ENCODE measurements at regions not wholly inside any gene's neighbourhood (a gene's known extent, or its start where the extent isn't known, plus 50 kb on each side); places are given as distances from the start of the nearest gene placed in this dataset.

GRCh38 chr12:30816742-30817465, 62.2 kb upstream of the CAPRIN2 start:
- no peaks in the 10 kb centered on the region for H3K36me3 ChIP-seq (ENCODE audit: control insufficient read depth, insufficient read depth, low read length)
- no peak overlapping the region for H3K4me3 ChIP-seq (ENCODE audit: low read length)
- no CpG with 5 or more reads among the region's 6 CpGs for WGBS (ENCODE audit: insufficient coverage, low lambda C conversion rate)
- H3K27ac ChIP-seq (ENCODE audit: low read length) = no peak overlapping the region
- peaks cover 6% of the 10 kb centered on the region for H3K27me3 ChIP-seq (ENCODE audit: control insufficient read depth, insufficient read depth, low read length)
- no peak for DNase-seq
- H3K9me3 ChIP-seq (ENCODE audit: control insufficient read depth, low read depth, low read length) = no peaks in the 10 kb centered on the region
- no peaks in the 10 kb centered on the region for H3K4me1 ChIP-seq (ENCODE audit: control insufficient read depth, insufficient read depth, low read length)

- Histone ChIP-seq H3K36me3 (ENCODE audit: control insufficient read depth, insufficient read depth, low read length) (no peaks in the 10 kb centered on the region), H3K4me1 (ENCODE audit: control insufficient read depth, insufficient read depth, low read length) (no peaks in the 10 kb centered on the region), H3K4me3 (ENCODE audit: low read length) (no peak overlapping the region), H3K27me3 (ENCODE audit: control insufficient read depth, insufficient read depth, low read length) (peaks cover 3% of the 10 kb centered on the region), H3K27ac (ENCODE audit: low read length) (no peak overlapping the region), H3K9me3 (ENCODE audit: control insufficient read depth, low read depth, low read length) (no peaks in the 10 kb centered on the region)
- no peak for DNase-seq
Measured at GRCh38 chr12:30814295-30814655, 59.5 kb upstream of the CAPRIN2 start.

- no peaks in the 10 kb centered on the region for H3K36me3 ChIP-seq (ENCODE audit: control insufficient read depth, insufficient read depth, low read length)
- H3K9me3 ChIP-seq (ENCODE audit: control insufficient read depth, low read depth, low read length) = no peaks in the 10 kb centered on the region
- no peak overlapping the region for H3K4me3 ChIP-seq (ENCODE audit: low read length)
- peaks cover 2% of the 10 kb centered on the region for H3K27me3 ChIP-seq (ENCODE audit: control insufficient read depth, insufficient read depth, low read length)
- H3K27ac ChIP-seq (ENCODE audit: low read length) = no peak overlapping the region
- H3K4me1 ChIP-seq (ENCODE audit: control insufficient read depth, insufficient read depth, low read length) = no peaks in the 10 kb centered on the region
- no peak for DNase-seq
- no CpG with 5 or more reads among the region's 3 CpGs for WGBS (ENCODE audit: insufficient coverage, low lambda C conversion rate)
Measured at GRCh38 chr12:30813525-30814294, 59.0 kb upstream of the CAPRIN2 start.

GRCh38 chr12:30811966-30812365, 57.2 kb upstream of the CAPRIN2 start:
- Histone ChIP-seq H3K27ac (ENCODE audit: low read length) (no peak overlapping the region), H3K4me1 (ENCODE audit: control insufficient read depth, insufficient read depth, low read length) (no peaks in the 10 kb centered on the region), H3K9me3 (ENCODE audit: control insufficient read depth, low read depth, low read length) (peaks cover 5% of the 10 kb centered on the region), H3K36me3 (ENCODE audit: control insufficient read depth, insufficient read depth, low read length) (no peaks in the 10 kb centered on the region), H3K27me3 (ENCODE audit: control insufficient read depth, insufficient read depth, low read length) (no peaks in the 10 kb centered on the region), H3K4me3 (ENCODE audit: low read length) (no peak overlapping the region)
- no CpG with 5 or more reads among the region's 4 CpGs for WGBS (ENCODE audit: insufficient coverage, low lambda C conversion rate)
- DNase-seq = no peak

GRCh38 chr12:30810918-30811317, 56.2 kb upstream of the CAPRIN2 start:
- Histone ChIP-seq H3K4me3 (ENCODE audit: low read length) (no peak overlapping the region), H3K9me3 (ENCODE audit: control insufficient read depth, low read depth, low read length) (peaks cover 5% of the 10 kb centered on the region), H3K4me1 (ENCODE audit: control insufficient read depth, insufficient read depth, low read length) (no peaks in the 10 kb centered on the region), H3K27me3 (ENCODE audit: control insufficient read depth, insufficient read depth, low read length) (no peaks in the 10 kb centered on the region), H3K36me3 (ENCODE audit: control insufficient read depth, insufficient read depth, low read length) (no peaks in the 10 kb centered on the region), H3K27ac (ENCODE audit: low read length) (no peak overlapping the region)
- no peak for DNase-seq
- WGBS (ENCODE audit: insufficient coverage, low lambda C conversion rate) = no CpG with 5 or more reads among the region's 2 CpGs

GRCh38 chr12:30807695-30808034, 52.9 kb upstream of the CAPRIN2 start:
- no peak for DNase-seq
- Histone ChIP-seq H3K36me3 (ENCODE audit: control insufficient read depth, insufficient read depth, low read length) (no peaks in the 10 kb centered on the region), H3K27ac (ENCODE audit: low read length) (no peak overlapping the region), H3K27me3 (ENCODE audit: control insufficient read depth, insufficient read depth, low read length) (no peaks in the 10 kb centered on the region), H3K4me3 (ENCODE audit: low read length) (no peak overlapping the region), H3K9me3 (ENCODE audit: control insufficient read depth, low read depth, low read length) (peaks cover 8% of the 10 kb centered on the region), H3K4me1 (ENCODE audit: control insufficient read depth, insufficient read depth, low read length) (no peaks in the 10 kb centered on the region)
- WGBS (ENCODE audit: insufficient coverage, low lambda C conversion rate) = no CpG with 5 or more reads among the region's 1 CpG

GRCh38 chr12:30806989-30807694, 52.4 kb upstream of the CAPRIN2 start:
- no peaks in the 10 kb centered on the region for H3K27me3 ChIP-seq (ENCODE audit: control insufficient read depth, insufficient read depth, low read length)
- no CpG with 5 or more reads among the region's 7 CpGs for WGBS (ENCODE audit: insufficient coverage, low lambda C conversion rate)

GRCh38 chr12:30805959-30806358, 51.2 kb upstream of the CAPRIN2 start:
- Histone ChIP-seq H3K36me3 (ENCODE audit: control insufficient read depth, insufficient read depth, low read length) (no peaks in the 10 kb centered on the region), H3K27ac (ENCODE audit: low read length) (no peak overlapping the region), H3K27me3 (ENCODE audit: control insufficient read depth, insufficient read depth, low read length) (no peaks in the 10 kb centered on the region), H3K9me3 (ENCODE audit: control insufficient read depth, low read depth, low read length) (peaks cover 8% of the 10 kb centered on the region), H3K4me3 (ENCODE audit: low read length) (no peak overlapping the region), H3K4me1 (ENCODE audit: control insufficient read depth, insufficient read depth, low read length) (no peaks in the 10 kb centered on the region)
- DNase-seq = no peak
- WGBS (ENCODE audit: insufficient coverage, low lambda C conversion rate) = no CpG with 5 or more reads among the region's 1 CpG

More at GRCh38 chr12:30806989-30807694, 52.4 kb upstream of the CAPRIN2 start:
- no peak overlapping the region for H3K4me3 ChIP-seq (ENCODE audit: low read length)
- H3K4me1 ChIP-seq (ENCODE audit: control insufficient read depth, insufficient read depth, low read length) = no peaks in the 10 kb centered on the region
- DNase-seq = peak; percentile 17 to 45
- peaks cover 8% of the 10 kb centered on the region for H3K9me3 ChIP-seq (ENCODE audit: control insufficient read depth, low read depth, low read length)
- H3K36me3 ChIP-seq (ENCODE audit: control insufficient read depth, insufficient read depth, low read length) = no peaks in the 10 kb centered on the region
- H3K27ac ChIP-seq (ENCODE audit: low read length) = no peak overlapping the region
